ENCODE measurements at regions not wholly inside any gene's neighbourhood (a gene's known extent, or its start where the extent isn't known, plus 50 kb on each side); places are given as distances from the start of the nearest gene placed in this dataset.

- no peak overlapping the region for H3K9ac ChIP-seq (ENCODE audit: low read length)
- H3K4me3 ChIP-seq (replicated peaks in 1 of 2; ENCODE audit: low read depth in 1 of 2, low read length in 2 of 2), result no peak overlapping the region
- ChIA-PET CTCF (no interaction called here), POLR2A (no interaction called here), RAD21 (ENCODE audit: low non-redundant PET in 1 of 2, low total read pairs in 2 of 2, uncharacterized antibody in 2 of 2, unreplicated experiment in 2 of 2) (no interaction called here)
- H3K9me3 ChIP-seq (ENCODE audit: control insufficient read depth in 1 of 2, insufficient read depth in 1 of 2, low read depth in 1 of 2, low read length in 2 of 2), result no peaks in the 10 kb centered on the region
- no TSS peak for BruUV-seq (replicated peaks)
- H4K20me1 ChIP-seq (ENCODE audit: insufficient read depth), result no peaks in the 10 kb centered on the region
- H3K9me2 ChIP-seq (ENCODE audit: insufficient read depth), result no peaks in the 10 kb centered on the region
- ATAC-seq (no peak), DNase-seq (ENCODE audit: low read depth, low spot score) (no peak)
- no peaks in the 10 kb centered on the region for H3K36me3 ChIP-seq (ENCODE audit: control insufficient read depth in 1 of 2, insufficient read depth in 2 of 2, low read length in 2 of 2)
- no peaks in the 10 kb centered on the region for H3K79me2 ChIP-seq (ENCODE audit: insufficient read depth, low read length)
- H3K4me2 ChIP-seq (ENCODE audit: low read length), result no peak overlapping the region
- TF ChIP-seq FOSL1 (IDR thresholded peaks at IDR 0.05; ENCODE audit: low read depth), result no peak
- no peak for TF ChIP-seq EZH2 (IDR thresholded peaks at IDR 0.05)
- TF ChIP-seq, protein P1, sequence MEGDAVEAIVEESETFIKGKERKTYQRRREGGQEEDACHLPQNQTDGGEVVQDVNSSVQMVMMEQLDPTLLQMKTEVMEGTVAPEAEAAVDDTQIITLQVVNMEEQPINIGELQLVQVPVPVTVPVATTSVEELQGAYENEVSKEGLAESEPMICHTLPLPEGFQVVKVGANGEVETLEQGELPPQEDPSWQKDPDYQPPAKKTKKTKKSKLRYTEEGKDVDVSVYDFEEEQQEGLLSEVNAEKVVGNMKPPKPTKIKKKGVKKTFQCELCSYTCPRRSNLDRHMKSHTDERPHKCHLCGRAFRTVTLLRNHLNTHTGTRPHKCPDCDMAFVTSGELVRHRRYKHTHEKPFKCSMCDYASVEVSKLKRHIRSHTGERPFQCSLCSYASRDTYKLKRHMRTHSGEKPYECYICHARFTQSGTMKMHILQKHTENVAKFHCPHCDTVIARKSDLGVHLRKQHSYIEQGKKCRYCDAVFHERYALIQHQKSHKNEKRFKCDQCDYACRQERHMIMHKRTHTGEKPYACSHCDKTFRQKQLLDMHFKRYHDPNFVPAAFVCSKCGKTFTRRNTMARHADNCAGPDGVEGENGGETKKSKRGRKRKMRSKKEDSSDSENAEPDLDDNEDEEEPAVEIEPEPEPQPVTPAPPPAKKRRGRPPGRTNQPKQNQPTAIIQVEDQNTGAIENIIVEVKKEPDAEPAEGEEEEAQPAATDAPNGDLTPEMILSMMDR (IDR thresholded peaks at IDR 0.05 in 2 of 3, conservative IDR thresholded peaks at IDR 0.05 in 1 of 3; ENCODE audit: borderline replicate concordance in 1 of 3, insufficient read depth in 1 of 3, low read depth in 2 of 3, low read length in 2 of 3), result no peak
- H3K27ac ChIP-seq (ENCODE audit: low read depth, low read length), result no peak overlapping the region
- peaks cover under 1 to 18% of the 10 kb centered on the region in 2 experiments; a peak in 3 of 4 replicates for H3K4me1 ChIP-seq (ENCODE audit: control insufficient read depth in 1 of 2, insufficient read depth in 2 of 2, low read length in 2 of 2)
- H2AFZ ChIP-seq (ENCODE audit: low read depth, low read length, poor library complexity, severe bottlenecking), result peak overlapping the region; percentile 73
- intact Hi-C loops (cut with micrococcal nuclease), result loop anchor here (10.0 kb wide), 1 partner anchor 475 kb away; no protein-coding TSS in a partner anchor
- H3K27me3 ChIP-seq (ENCODE audit: insufficient read depth, low read length), result no peaks in the 10 kb centered on the region
These were observed 100.3 kb downstream of the LLPH start for GRCh38 chr12:66030217-66030781.

DNA sequence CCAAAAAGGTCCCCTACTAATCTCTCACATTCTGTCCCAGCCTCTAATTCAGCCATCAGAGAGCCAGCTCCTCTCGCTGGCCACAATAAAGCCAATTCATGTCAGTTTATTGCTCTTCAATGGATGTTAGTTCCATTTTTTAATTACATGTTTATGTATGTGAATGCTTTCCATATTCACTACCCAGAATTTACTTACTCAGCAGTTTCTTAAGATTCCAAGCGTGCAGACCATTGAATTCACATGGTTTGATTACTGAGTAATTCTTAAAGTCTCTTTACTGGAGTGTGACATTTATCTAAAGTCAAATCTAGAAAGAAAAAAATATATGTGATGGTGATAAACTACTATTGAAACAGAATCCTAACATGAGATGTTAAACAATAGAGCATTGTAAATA is 102.2 kb downstream of the LLPH start:
- peak overlapping the region; percentile 5 for H2AFZ ChIP-seq (ENCODE audit: low read depth, low read length, poor library complexity, severe bottlenecking)
- no peak overlapping the region for H3K9ac ChIP-seq (ENCODE audit: low read length)
- CTCF ChIA-PET, result interaction anchor here (1.0 kb wide), 1 partner anchor 45 kb away, joined by 3 read pairs; no protein-coding TSS in a partner anchor
- no peak overlapping the region for H3K4me2 ChIP-seq (ENCODE audit: low read length)
- TF ChIP-seq POLR2AphosphoS5 (IDR thresholded peaks at IDR 0.05; ENCODE audit: low read depth, low read length) (no peak), RAD21 (IDR thresholded peaks at IDR 0.05; ENCODE audit: low read depth) (no peak), ELF1 (IDR thresholded peaks at IDR 0.05; ENCODE audit: borderline replicate concordance, low read depth) (no peak), ZBTB33 (IDR thresholded peaks at IDR 0.05; ENCODE audit: extremely low read depth, insufficient replicate concordance, low read length) (no peak)
- TF ChIP-seq, protein P2, sequence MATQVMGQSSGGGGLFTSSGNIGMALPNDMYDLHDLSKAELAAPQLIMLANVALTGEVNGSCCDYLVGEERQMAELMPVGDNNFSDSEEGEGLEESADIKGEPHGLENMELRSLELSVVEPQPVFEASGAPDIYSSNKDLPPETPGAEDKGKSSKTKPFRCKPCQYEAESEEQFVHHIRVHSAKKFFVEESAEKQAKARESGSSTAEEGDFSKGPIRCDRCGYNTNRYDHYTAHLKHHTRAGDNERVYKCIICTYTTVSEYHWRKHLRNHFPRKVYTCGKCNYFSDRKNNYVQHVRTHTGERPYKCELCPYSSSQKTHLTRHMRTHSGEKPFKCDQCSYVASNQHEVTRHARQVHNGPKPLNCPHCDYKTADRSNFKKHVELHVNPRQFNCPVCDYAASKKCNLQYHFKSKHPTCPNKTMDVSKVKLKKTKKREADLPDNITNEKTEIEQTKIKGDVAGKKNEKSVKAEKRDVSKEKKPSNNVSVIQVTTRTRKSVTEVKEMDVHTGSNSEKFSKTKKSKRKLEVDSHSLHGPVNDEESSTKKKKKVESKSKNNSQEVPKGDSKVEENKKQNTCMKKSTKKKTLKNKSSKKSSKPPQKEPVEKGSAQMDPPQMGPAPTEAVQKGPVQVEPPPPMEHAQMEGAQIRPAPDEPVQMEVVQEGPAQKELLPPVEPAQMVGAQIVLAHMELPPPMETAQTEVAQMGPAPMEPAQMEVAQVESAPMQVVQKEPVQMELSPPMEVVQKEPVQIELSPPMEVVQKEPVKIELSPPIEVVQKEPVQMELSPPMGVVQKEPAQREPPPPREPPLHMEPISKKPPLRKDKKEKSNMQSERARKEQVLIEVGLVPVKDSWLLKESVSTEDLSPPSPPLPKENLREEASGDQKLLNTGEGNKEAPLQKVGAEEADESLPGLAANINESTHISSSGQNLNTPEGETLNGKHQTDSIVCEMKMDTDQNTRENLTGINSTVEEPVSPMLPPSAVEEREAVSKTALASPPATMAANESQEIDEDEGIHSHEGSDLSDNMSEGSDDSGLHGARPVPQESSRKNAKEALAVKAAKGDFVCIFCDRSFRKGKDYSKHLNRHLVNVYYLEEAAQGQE (IDR thresholded peaks at IDR 0.05; ENCODE audit: low read depth), result no peak
- no peaks in the 10 kb centered on the region for H3K9me3 ChIP-seq (ENCODE audit: control insufficient read depth in 1 of 2, insufficient read depth in 1 of 2, low read depth in 1 of 2, low read length in 2 of 2)
- intact Hi-C loops (cut with micrococcal nuclease), result no loop called here
- no peaks in the 10 kb centered on the region for H3K9me2 ChIP-seq (ENCODE audit: insufficient read depth)
- no peaks in the 10 kb centered on the region for H3K27me3 ChIP-seq (ENCODE audit: insufficient read depth, low read length)
- no peak for DNase-seq (ENCODE audit: low read depth, low spot score)
- H3K36me3 ChIP-seq (ENCODE audit: control insufficient read depth in 1 of 2, insufficient read depth in 2 of 2, low read length in 2 of 2), result no peaks in the 10 kb centered on the region
- RAD21 ChIA-PET (ENCODE audit: low non-redundant PET in 1 of 2, low total read pairs in 2 of 2, uncharacterized antibody in 2 of 2, unreplicated experiment in 2 of 2), result no interaction called here
- no peak overlapping the region for H3K27ac ChIP-seq (ENCODE audit: low read depth, low read length)
- peaks cover 8 to 25% of the 10 kb centered on the region in 2 experiments for H3K4me1 ChIP-seq (ENCODE audit: control insufficient read depth in 1 of 2, insufficient read depth in 2 of 2, low read length in 2 of 2)
- H3K79me2 ChIP-seq (ENCODE audit: insufficient read depth, low read length), result no peaks in the 10 kb centered on the region
- H4K20me1 ChIP-seq (ENCODE audit: insufficient read depth), result no peaks in the 10 kb centered on the region
- no peak for ATAC-seq
- no TSS peak for BruUV-seq (replicated peaks)
- POLR2A ChIA-PET, result no interaction called here
- no peak overlapping the region for H3K4me3 ChIP-seq (replicated peaks in 1 of 2; ENCODE audit: low read depth in 1 of 2, low read length in 2 of 2)
